ENCODE measurements at regions not wholly inside any gene's neighbourhood (a gene's known extent, or its start where the extent isn't known, plus 50 kb on each side); places are given as distances from the start of the nearest gene placed in this dataset.

GRCh38 chr5:143516249-143516648 is 112.8 kb upstream of the NR3C1 start:
- H3K4me2 ChIP-seq, result no peak overlapping the region
- TF ChIP-seq CTCF (conservative IDR thresholded peaks at IDR 0.05) (no peak), EZH2 (IDR thresholded peaks at IDR 0.05; ENCODE audit: low read depth) (no peak)
- H3K9me3 ChIP-seq (ENCODE audit: insufficient read depth, low read depth), result no peaks in the 10 kb centered on the region
- H3K9me2 ChIP-seq (ENCODE audit: insufficient read depth), result no peaks in the 10 kb centered on the region
- no TSS peak for BruUV-seq (replicated peaks)
- POLR2A ChIA-PET (ENCODE audit: unreplicated experiment), result no interaction called here
- DNase-seq, result no peak
- H3K79me2 ChIP-seq (ENCODE audit: low read depth), result no peaks in the 10 kb centered on the region
- CTCF ChIA-PET, result no interaction called here
- H3K27me3 ChIP-seq (ENCODE audit: insufficient read depth, low read depth), result no peaks in the 10 kb centered on the region
- no peaks in the 10 kb centered on the region for H3K36me3 ChIP-seq (ENCODE audit: low read depth)
- H4K20me1 ChIP-seq (ENCODE audit: insufficient read depth), result no peaks in the 10 kb centered on the region
- intact Hi-C loops (cut with micrococcal nuclease; ENCODE audit: unreplicated experiment), result no loop called here
- no peak overlapping the region for H3K4me3 ChIP-seq
- no peak overlapping the region for H3K27ac ChIP-seq
- H3K4me1 ChIP-seq (replicated peaks; ENCODE audit: insufficient read depth), result no peaks in the 10 kb centered on the region
- no peaks in the 10 kb centered on the region for H3F3A ChIP-seq (ENCODE audit: insufficient read depth, low read depth)
- no peak overlapping the region for H2AFZ ChIP-seq

GRCh38 chr5:143515829-143516228 is 112.3 kb upstream of the NR3C1 start:
- H4K20me1 ChIP-seq (ENCODE audit: insufficient read depth), result no peaks in the 10 kb centered on the region
- H3K9me3 ChIP-seq (ENCODE audit: insufficient read depth, low read depth), result no peaks in the 10 kb centered on the region
- DNase-seq, result no peak
- H3F3A ChIP-seq (ENCODE audit: insufficient read depth, low read depth), result no peaks in the 10 kb centered on the region
- H2AFZ ChIP-seq, result no peak overlapping the region
- H3K4me2 ChIP-seq, result no peak overlapping the region
- H3K4me1 ChIP-seq (replicated peaks; ENCODE audit: insufficient read depth), result no peaks in the 10 kb centered on the region
- no peaks in the 10 kb centered on the region for H3K9me2 ChIP-seq (ENCODE audit: insufficient read depth)
- TF ChIP-seq EZH2 (IDR thresholded peaks at IDR 0.05; ENCODE audit: low read depth) (no peak), CTCF (conservative IDR thresholded peaks at IDR 0.05) (no peak)
- intact Hi-C loops (cut with micrococcal nuclease; ENCODE audit: unreplicated experiment), result no loop called here
- no peaks in the 10 kb centered on the region for H3K27me3 ChIP-seq (ENCODE audit: insufficient read depth, low read depth)
- H3K27ac ChIP-seq, result no peak overlapping the region
- POLR2A ChIA-PET (ENCODE audit: unreplicated experiment), result no interaction called here
- CTCF ChIA-PET, result no interaction called here
- no TSS peak for BruUV-seq (replicated peaks)
- no peak overlapping the region for H3K4me3 ChIP-seq
- H3K36me3 ChIP-seq (ENCODE audit: low read depth), result no peaks in the 10 kb centered on the region
- no peaks in the 10 kb centered on the region for H3K79me2 ChIP-seq (ENCODE audit: low read depth)

- Histone ChIP-seq H3K27me3 (ENCODE audit: insufficient read depth, low read depth) (no peaks in the 10 kb centered on the region), H3K79me2 (ENCODE audit: low read depth) (no peaks in the 10 kb centered on the region), H3K27ac (no peak overlapping the region), H2AFZ (no peak overlapping the region), H3F3A (ENCODE audit: insufficient read depth, low read depth) (no peaks in the 10 kb centered on the region), H3K4me1 (replicated peaks; ENCODE audit: insufficient read depth) (no peaks in the 10 kb centered on the region), H3K9me2 (ENCODE audit: insufficient read depth) (no peaks in the 10 kb centered on the region), H3K9me3 (ENCODE audit: insufficient read depth, low read depth) (no peaks in the 10 kb centered on the region), H3K4me2 (no peak overlapping the region), H3K36me3 (ENCODE audit: low read depth) (no peaks in the 10 kb centered on the region), H4K20me1 (ENCODE audit: insufficient read depth) (no peaks in the 10 kb centered on the region), H3K4me3 (no peak overlapping the region)
- TF ChIP-seq EZH2 (IDR thresholded peaks at IDR 0.05; ENCODE audit: low read depth), result no peak
- no peak for TF ChIP-seq CTCF (conservative IDR thresholded peaks at IDR 0.05)
- no peak for DNase-seq
- intact Hi-C loops (cut with micrococcal nuclease; ENCODE audit: unreplicated experiment), result no loop called here
- BruUV-seq (replicated peaks), result no TSS peak
- ChIA-PET CTCF (no interaction called here), POLR2A (ENCODE audit: unreplicated experiment) (no interaction called here)
Measured at GRCh38 chr5:143514616-143515335, 111.3 kb upstream of the NR3C1 start.

Measured in PC-9 (cell line).